C1 segment of cervical spinal cord (tissue), 14 donors: ENCODE measurements at regions not wholly inside any gene's neighbourhood (a gene's known extent, or its start where the extent isn't known, plus 50 kb on each side); places are given as distances from the start of the nearest gene placed in this dataset.
"Not testable (repeated sequence)": the region's sequence is repeated elsewhere in the genome, so short reads cannot be mapped to it uniquely, and the experiment has no call there.

ENCODE experiments used
- DNase-seq, 14 donors: peaks; one replicate each; lab custom pipeline; 2025; lab: John Stamatoyannopoulos, UW

DNA sequence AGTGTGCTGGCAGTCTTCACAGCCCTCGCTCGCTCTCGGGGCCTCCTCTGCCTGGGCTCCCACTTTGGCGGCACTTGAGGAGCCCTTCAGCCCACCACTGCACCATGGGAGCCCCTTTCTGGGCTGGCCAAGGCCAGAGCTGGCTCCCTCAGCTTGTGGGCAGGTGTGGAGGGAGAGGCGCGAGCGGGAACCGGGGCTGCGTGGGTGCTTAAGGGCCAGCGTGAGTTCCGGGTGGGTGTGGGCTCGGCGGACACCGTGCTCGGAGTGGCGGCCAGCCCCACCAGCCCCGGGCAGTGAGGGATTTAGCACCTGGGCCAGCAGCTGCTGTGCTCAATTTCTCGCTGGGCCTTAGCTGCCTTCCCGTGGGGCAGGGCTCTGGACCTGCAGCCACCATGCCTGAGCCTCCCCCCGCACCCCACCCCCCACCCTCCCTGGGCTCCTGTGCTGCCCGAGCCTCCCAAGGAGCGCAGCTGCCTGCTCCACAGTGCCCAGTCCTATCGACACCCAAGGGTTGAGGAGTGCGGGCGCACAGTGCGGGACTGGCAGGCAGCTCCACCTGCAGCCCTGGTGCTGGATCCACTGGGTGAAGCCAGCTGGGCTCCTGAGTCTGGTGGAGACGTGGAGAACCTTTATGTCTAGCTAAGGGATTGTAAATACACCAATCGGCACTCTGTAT lies 684.4 kb upstream of the GOLIM4 start:
- not testable (repeated sequence) for DNase-seq

DNA sequence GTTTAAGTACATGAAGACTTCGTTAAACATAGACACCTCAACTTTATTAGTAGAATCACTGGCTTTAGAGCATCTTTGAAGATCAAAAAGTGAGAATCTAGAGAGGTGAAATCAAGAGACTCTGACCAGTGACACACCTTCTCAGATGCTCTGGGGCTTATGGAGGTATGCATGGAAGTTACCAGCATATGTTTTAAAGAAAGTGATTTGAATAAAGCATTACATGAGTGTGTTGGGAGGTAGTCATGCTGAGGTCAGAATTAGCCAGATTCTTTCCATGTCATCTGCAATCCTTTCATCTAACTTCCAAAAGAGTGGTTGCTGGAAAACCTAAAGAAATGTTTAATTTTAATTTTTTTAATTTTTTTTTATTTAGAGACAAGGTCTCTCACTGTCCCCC lies 658.0 kb upstream of the GOLIM4 start:
- DNase-seq = no peak

DNA sequence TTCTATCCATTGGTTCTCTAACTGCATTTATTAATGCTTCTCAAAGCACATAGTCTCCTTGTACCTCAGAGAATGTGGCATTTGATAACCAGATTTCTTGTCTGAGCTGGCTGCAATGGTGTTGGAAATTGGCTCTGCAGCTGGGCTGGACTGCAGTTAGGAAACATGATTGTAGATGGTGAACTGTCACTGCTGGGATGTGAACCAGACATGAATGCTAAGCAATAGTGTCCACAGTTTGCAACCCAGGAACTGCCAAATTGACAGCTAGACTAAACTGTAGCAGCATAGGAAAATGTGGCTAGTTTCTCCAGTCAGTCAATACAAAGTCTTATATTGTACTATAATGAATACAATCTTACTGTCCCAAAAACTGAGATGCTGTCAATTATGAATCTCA lies 656.6 kb upstream of the GOLIM4 start:
- no peak for DNase-seq

DNA sequence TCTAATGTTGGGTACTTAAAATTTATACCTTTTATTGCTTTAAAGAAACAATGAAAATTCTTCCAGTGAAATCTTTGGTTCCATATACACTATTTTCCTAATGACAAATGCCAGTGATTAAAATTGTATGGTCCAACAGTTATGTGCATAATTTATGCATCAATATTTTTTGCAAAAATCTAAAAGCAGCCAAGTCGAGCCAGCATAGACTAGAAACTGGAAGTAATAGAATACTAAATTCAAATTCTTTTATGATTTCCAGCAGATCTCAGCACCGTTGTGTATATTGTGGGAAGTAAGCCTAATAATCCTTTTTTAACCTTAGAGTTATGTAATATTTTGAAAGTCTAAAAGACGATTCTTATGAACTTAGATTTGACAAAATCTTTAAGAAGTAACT lies 652.0 kb upstream of the GOLIM4 start:
- DNase-seq = no peak

GRCh38 chr3:168738527-168739325 lies 643.0 kb upstream of the GOLIM4 start:
- DNase-seq = no peak

GRCh38 chr3:168736202-168736601 lies 640.5 kb upstream of the GOLIM4 start:
- DNase-seq = no peak

DNA sequence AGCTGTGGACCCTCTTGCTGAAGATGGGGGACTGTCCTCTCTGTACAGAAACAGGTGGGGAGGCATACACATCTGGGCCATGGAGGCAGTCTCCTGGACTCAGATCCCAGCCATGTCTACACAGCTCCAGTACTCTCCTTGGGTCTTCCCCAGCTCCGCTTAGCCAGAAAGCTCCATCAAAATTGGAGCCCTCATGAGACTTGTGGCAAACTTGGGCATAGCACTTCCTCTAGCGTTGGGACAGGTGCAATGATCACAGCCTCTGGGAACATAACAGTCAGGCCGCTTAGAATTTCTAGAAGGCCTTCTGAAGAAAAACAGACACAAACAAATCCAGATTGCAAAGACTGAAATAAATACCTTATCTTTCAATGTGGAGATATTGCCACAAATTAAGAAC lies 634.3 kb upstream of the GOLIM4 start:
- DNase-seq = no peak

DNA sequence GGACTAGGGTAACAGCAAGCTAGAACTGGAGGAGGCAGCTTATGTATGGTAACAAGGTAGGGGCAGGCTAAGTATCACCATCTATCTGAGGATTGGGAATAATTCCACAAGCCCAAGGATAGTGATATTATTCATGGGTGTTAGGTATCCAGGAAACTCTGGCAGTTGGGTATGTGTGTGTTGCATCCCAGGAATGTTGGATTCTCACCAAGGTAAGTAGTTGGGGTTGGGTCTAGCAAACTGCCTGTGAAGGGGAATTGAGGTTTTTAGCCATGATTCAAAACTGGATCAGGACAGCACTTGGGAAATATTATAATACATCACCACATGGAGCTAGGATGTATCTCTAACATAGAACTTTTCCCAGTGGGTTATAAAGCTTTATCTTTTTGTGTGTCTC lies 626.4 kb upstream of the GOLIM4 start:
- DNase-seq = no peak

GRCh38 chr3:168714609-168715240 lies 619.0 kb upstream of the GOLIM4 start:
- no peak for DNase-seq

GRCh38 chr3:168709073-168709472 lies 613.3 kb upstream of the GOLIM4 start:
- no peak for DNase-seq

DNA sequence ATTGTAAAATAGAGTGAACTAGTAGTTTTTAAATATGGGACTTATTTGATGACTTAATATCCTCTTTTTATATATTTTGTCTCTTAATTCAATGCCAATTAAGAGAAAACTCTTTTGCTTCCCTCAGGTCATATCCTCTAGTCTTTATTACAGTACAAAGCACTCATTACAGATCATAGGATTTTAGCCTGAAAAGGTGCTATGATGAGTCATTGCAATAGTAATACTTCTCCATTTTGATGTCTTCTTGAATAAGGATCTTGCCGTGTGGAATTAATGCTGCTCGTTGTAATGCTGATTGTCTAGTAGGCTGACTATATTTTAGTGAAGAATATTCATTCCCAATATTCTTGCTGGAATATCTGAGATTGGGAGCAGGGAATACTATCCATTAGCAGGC lies 612.2 kb upstream of the GOLIM4 start:
- DNase-seq = no peak

DNA sequence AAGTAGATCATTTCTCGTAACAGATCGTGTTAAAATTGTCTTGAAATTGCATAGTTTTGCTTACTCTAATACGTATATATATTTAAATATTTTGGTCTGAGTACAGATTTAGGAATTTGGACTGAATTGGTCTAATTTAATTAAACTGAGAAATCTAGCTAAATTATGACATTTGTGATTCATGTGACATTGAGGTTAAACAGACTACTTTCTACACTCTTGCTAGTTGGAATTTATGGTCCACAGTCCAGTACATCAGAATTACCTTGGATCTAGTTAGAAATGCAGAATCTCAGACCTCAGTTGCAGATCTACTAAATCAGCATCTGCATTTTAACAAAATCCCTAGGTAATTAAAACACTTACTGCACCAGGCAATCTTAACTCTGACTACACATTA lies 609.7 kb upstream of the GOLIM4 start:
- no peak for DNase-seq

- no peak for DNase-seq
These were observed 600.3 kb upstream of the GOLIM4 start for GRCh38 chr3:168696051-168696450.

DNA sequence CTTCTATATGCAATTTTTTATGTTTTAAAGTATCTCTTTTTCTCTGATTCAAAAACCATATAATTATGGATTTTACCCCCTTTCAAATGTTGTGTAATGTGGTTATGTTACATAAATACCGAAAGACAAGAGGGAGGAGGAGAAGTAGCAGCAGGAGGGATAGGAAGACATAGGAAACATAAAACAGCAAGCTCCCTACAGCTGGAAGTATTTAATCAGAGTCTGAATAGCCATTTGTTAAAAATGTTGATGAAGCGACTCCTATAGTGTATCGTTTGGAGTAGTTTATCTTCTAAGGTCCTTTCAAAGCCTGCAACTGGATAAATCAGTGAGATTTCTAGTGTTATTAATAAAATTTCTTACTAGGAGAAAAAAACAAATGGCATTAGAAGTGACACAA lies 598.1 kb upstream of the GOLIM4 start:
- DNase-seq = no peak

DNA sequence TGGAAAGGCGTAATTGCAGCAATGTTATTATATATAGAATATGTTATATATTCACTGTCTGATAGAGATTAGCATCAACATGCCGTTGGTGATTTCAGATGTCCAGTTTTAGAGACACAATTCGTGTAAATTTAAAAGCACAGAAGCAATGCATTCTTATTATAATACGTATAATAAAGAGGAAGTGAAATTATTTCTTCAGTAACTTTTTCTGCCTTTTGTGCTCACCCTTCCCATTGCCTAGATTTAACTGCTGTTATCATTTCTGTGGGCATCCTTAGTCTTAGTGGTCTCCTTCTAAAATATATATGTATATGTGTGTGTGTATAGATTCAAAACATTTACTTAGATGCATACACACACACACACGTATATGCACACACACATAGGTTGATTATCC lies 592.5 kb upstream of the GOLIM4 start:
- no peak for DNase-seq

- no peak for DNase-seq
These were observed 588.8 kb upstream of the GOLIM4 start for GRCh38 chr3:168684519-168684918.

DNA sequence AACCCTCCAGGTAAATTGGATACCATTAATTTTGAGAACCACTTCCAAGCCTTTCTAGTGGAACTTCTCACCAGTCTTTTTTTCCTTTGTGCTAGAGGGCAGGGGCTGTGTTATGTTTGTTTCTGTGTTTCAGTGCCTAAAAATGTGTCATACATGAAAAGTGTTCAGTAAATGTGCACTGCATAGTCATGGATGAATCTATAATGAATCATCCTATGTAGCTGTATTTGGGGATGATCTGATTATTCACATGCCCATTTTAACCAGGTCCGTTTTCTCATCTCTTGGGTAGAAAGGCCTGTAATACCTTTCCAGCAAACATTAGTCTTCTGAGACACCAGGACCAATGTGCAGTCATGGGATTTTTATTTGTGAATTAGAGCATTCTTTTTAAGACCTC lies 583.0 kb upstream of the GOLIM4 start:
- DNase-seq = no peak

- DNase-seq = no peak
These were observed 575.4 kb upstream of the GOLIM4 start for GRCh38 chr3:168671091-168671490.

GRCh38 chr3:168660879-168661657 lies 565.3 kb upstream of the GOLIM4 start:
- DNase-seq = not testable (repeated sequence)

DNA sequence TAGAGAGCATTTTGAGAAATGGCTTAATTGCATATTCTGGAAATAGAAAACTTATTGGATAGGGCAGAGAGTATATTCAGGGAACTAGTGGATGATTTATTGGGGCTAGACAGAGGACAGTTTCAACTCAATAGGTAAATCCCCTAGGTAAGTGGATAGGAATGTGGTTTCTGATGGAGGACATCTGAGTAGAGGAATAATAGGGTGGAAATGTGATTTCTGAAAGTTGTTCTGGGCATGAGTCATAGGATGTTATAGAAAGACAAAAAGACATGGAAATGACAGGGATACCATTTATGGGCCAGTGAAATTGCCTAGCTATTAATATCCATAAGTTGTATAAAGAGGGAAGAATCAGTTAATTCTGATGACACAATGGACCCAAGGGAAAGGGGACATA lies 563.3 kb upstream of the GOLIM4 start:
- DNase-seq = no peak

GRCh38 chr3:168655611-168656010 lies 559.9 kb upstream of the GOLIM4 start:
- DNase-seq = no peak

GRCh38 chr3:168654700-168655099 lies 559.0 kb upstream of the GOLIM4 start:
- DNase-seq = no peak
